Activated T-cell treated with anti-CD3 and anti-CD28 coated beads, Interleukin-2, amount 50 U/mL, for 4 hours (primary cell): ENCODE measurements at regions not wholly inside any gene's neighbourhood (a gene's known extent, or its start where the extent isn't known, plus 50 kb on each side); places are given as distances from the start of the nearest gene placed in this dataset.

ENCODE experiments used
- ATAC-seq, 2 donors: fragments of 200-7000 bp; cut with Tn5 transposase; one replicate each; pipeline ENCODE4 v1.10.0; 2021
- DNase-seq: peaks from one replicate; pipeline ENCODE4 v3.0.0-alpha.2; 2020
- H3K27me3 Mint-ChIP-seq: one replicate; pipeline ENCODE4 v1.8.0; 2021; ENCODE audit warnings: low read depth, mixed read lengths
- H3K36me3 Mint-ChIP-seq: one replicate; pipeline ENCODE4 v1.8.0; 2022; ENCODE audit warnings: mixed read lengths; ENCODE audit not compliant: insufficient read depth
- H3K4me1 Mint-ChIP-seq: one replicate; pipeline ENCODE4 v1.8.0; 2021; ENCODE audit warnings: low read depth, mixed read lengths
- H3K4me3 Mint-ChIP-seq: one replicate; pipeline ENCODE4 v1.8.0; 2021; ENCODE audit warnings: mild to moderate bottlenecking, moderate library complexity, mixed read lengths
- H3K9me3 Mint-ChIP-seq: one replicate; pipeline ENCODE4 v1.8.0; 2021; ENCODE audit warnings: mixed read lengths

DNA sequence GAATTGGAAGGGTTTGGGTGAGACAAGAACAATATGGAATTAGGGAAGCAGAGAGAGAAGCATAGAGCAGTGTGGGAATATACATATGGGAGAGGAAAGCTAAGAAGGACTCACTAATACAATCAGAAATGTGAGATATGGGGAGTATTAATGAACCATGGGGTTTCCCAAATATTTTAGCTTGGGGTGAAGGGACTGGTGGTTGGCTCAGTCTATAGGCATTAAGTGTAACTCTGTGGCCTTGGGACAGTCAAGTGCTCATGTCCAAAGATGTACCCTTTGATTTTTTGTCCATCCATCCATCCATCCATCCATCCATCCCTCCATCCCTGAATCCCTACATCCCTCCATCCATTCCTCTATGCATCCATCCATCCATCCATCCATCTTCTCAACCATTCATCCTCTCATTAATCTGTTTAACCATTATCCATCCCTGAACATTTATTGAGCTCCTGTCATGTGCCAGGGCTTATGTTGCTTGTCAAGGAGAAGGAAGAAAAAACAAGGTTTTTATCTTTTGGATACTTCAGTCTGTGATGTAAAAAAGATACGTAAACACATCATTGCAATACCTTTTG, 263.4 kb upstream of the CHD6 start:
- no peaks in the 10 kb centered on the region for H3K27me3 Mint-ChIP-seq
- H3K36me3 Mint-ChIP-seq, result no peaks in the 10 kb centered on the region
- no peak overlapping the region for H3K4me3 Mint-ChIP-seq
- DNase-seq (no peak), ATAC-seq (no peak)
- peaks cover 5% of the 10 kb centered on the region for H3K9me3 Mint-ChIP-seq
- no peaks in the 10 kb centered on the region for H3K4me1 Mint-ChIP-seq

- Mint-ChIP-seq H3K27me3 (no peaks in the 10 kb centered on the region), H3K4me3 (no peak overlapping the region), H3K36me3 (no peaks in the 10 kb centered on the region), H3K4me1 (no peaks in the 10 kb centered on the region), H3K9me3 (peaks cover 5% of the 10 kb centered on the region)
- ATAC-seq, result no peak
- no peak for DNase-seq
Measured at GRCh38 chr20:41879123-41879522, 260.9 kb upstream of the CHD6 start.

DNA sequence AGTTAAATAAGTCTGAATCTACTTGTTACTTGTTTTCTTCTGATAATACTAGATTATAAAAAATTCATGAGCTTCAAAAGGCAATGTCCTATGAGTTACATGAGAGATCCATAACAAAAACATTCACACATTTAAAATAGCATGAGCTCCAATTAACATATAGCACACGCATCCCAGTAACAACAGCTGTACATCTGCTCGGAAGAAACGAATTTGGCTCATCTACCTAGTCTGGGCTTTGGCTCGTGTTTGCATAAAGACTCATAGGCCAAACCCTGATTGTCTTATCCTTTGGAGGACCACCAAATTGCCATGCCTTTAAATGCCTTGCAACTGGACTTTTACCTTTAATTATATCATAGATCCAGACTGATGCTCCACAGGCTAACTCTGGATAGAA, 259.7 kb upstream of the CHD6 start:
- Mint-ChIP-seq H3K27me3 (no peaks in the 10 kb centered on the region), H3K9me3 (peaks cover 1% of the 10 kb centered on the region), H3K4me1 (no peaks in the 10 kb centered on the region), H3K4me3 (no peak overlapping the region), H3K36me3 (no peaks in the 10 kb centered on the region)
- DNase-seq (no peak), ATAC-seq (no peak)

- no peaks in the 10 kb centered on the region for H3K36me3 Mint-ChIP-seq
- no peak for ATAC-seq
Measured at GRCh38 chr20:41874658-41875057, 256.5 kb upstream of the CHD6 start.

DNA sequence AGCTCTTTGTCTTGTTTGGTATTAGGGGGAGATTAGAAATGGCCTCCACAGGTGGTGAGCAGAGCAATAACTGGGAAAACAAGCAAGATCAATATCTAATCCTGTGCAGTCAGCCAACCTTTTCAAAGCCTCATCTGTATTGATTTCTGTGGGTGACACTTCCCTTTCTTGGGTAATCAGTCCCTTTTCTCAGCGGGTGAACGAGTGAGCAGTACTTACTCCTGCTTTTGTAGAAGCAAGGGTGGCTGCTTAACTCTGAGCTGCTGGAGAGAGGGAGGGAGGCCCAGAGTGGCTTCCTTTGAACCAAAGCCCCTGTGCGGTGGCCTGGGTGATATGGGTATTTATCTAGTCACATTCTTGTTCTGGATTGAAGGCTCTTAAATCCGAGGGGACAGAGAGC, 254.8 kb upstream of the CHD6 start:
- Mint-ChIP-seq H3K4me3 (no peak overlapping the region), H3K27me3 (no peaks in the 10 kb centered on the region), H3K36me3 (no peaks in the 10 kb centered on the region), H3K9me3 (peaks cover 7% of the 10 kb centered on the region), H3K4me1 (no peaks in the 10 kb centered on the region)
- no peak for DNase-seq
- no peak for ATAC-seq

More at GRCh38 chr20:41874658-41875057, 256.5 kb upstream of the CHD6 start:
- no peaks in the 10 kb centered on the region for H3K27me3 Mint-ChIP-seq
- H3K4me3 Mint-ChIP-seq, result no peak overlapping the region
- no peaks in the 10 kb centered on the region for H3K4me1 Mint-ChIP-seq
- peaks cover under 1% of the 10 kb centered on the region for H3K9me3 Mint-ChIP-seq
- DNase-seq, result no peak

- ATAC-seq (no peak), DNase-seq (no peak)
- Mint-ChIP-seq H3K4me3 (no peak overlapping the region), H3K4me1 (no peaks in the 10 kb centered on the region), H3K36me3 (no peaks in the 10 kb centered on the region), H3K9me3 (peaks cover 13% of the 10 kb centered on the region), H3K27me3 (no peaks in the 10 kb centered on the region)
Measured at GRCh38 chr20:41870869-41871462, 252.8 kb upstream of the CHD6 start.

- DNase-seq (no peak), ATAC-seq (no peak)
- Mint-ChIP-seq H3K4me1 (no peaks in the 10 kb centered on the region), H3K27me3 (peaks cover 1% of the 10 kb centered on the region), H3K4me3 (no peak overlapping the region), H3K9me3 (peaks cover 13% of the 10 kb centered on the region), H3K36me3 (no peaks in the 10 kb centered on the region)
Measured at GRCh38 chr20:41869261-41869660, 251.1 kb upstream of the CHD6 start.

- H3K27me3 Mint-ChIP-seq, result peaks cover 2% of the 10 kb centered on the region
- ATAC-seq (no peak), DNase-seq (no peak)
- no peaks in the 10 kb centered on the region for H3K36me3 Mint-ChIP-seq
- peaks cover 13% of the 10 kb centered on the region for H3K9me3 Mint-ChIP-seq
- H3K4me3 Mint-ChIP-seq, result no peak overlapping the region
- H3K4me1 Mint-ChIP-seq, result no peaks in the 10 kb centered on the region
Measured at GRCh38 chr20:41865938-41866337, 247.8 kb upstream of the CHD6 start.

DNA sequence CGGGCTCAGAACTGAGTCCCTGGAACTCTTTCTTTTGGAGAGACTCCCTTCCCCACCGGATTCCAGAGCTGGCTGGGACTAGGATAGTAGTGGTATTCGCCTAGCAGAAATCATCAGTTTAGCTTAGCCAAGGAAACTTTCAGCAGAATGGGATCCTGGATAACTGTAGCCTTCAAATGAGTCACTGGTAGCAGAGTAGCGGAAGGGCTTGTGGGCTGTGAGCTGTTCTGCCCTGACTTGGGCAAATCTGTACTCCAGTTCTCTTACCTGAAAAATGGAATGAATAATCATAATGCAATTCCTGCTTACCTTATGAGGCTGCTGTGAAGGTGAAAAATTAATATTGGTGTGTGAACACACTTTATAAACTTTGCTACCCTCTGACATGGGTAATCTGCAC, 244.3 kb upstream of the CHD6 start:
- ATAC-seq, result no peak
- Mint-ChIP-seq H3K36me3 (no peaks in the 10 kb centered on the region), H3K4me1 (no peaks in the 10 kb centered on the region)

DNA sequence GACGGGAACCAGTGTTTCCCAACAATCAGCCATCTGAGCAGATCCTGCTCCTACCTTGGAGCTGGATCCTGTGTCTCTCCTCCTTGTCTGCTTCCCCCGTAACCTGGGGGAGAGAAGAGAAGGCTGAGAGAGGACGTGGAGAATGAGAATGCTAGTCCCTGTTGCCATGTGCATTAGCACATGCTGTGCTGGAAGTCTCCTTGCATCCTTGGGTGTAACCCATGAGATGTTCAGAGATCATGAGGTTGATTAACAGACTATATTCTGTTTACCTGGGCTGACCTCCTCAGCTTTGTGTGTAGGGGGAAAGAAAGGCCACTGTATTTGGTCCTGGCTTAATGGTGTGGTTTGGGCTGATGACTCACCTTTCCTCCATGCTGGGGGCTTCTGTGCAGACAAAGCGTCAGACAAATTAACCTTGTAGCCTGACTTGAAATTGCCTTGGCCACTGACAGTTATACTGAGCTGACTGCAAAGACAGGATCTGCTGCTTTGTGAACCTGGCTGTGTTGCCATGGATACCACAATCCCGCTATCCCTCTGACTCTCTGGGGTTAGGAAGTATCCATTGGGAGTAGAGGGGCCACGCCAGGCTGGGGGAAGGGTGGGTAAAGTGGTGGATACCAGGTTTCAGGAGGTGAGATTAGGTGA, 243.7 kb upstream of the CHD6 start:
- H3K9me3 Mint-ChIP-seq, result peaks cover 2% of the 10 kb centered on the region
- no peak for DNase-seq
- no peaks in the 10 kb centered on the region for H3K36me3 Mint-ChIP-seq
- no peak for ATAC-seq
- no peaks in the 10 kb centered on the region for H3K4me1 Mint-ChIP-seq
- H3K27me3 Mint-ChIP-seq, result peaks cover 2% of the 10 kb centered on the region
- no peak overlapping the region for H3K4me3 Mint-ChIP-seq

More for the DNA sequence above, 244.3 kb upstream of the CHD6 start:
- Mint-ChIP-seq H3K27me3 (peaks cover 2% of the 10 kb centered on the region), H3K9me3 (peaks cover 1% of the 10 kb centered on the region), H3K4me3 (no peak overlapping the region)
- DNase-seq, result no peak

GRCh38 chr20:41854765-41855164, 236.6 kb upstream of the CHD6 start:
- H3K36me3 Mint-ChIP-seq, result no peaks in the 10 kb centered on the region
- H3K4me3 Mint-ChIP-seq, result no peak overlapping the region
- peaks cover 3% of the 10 kb centered on the region for H3K9me3 Mint-ChIP-seq
- ATAC-seq, result no peak
- no peaks in the 10 kb centered on the region for H3K4me1 Mint-ChIP-seq
- no peak for DNase-seq
- peaks cover 2% of the 10 kb centered on the region for H3K27me3 Mint-ChIP-seq

GRCh38 chr20:41853806-41854205, 235.6 kb upstream of the CHD6 start:
- H3K4me3 Mint-ChIP-seq, result no peak overlapping the region
- H3K36me3 Mint-ChIP-seq, result no peaks in the 10 kb centered on the region
- H3K27me3 Mint-ChIP-seq, result peaks cover 2% of the 10 kb centered on the region
- DNase-seq (no peak), ATAC-seq (no peak)
- H3K9me3 Mint-ChIP-seq, result peaks cover 3% of the 10 kb centered on the region
- no peaks in the 10 kb centered on the region for H3K4me1 Mint-ChIP-seq

DNA sequence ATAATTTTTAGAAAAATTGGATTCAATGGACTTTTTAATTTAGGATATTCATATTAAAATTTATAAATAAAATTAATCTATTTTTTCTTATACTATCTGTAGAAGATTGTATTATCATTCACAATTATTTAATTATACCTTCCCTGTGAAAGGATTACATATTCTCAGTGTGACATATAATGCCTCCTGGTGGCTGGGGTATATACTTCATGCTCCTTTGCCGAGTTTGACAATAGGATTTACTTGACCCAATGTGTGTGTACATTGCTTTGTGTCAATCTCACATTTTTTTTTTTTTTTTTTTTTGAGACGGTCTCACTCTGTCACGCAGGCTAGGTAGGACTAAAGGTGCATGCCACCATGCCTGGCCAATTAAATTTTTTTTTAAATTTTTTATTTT, 230.0 kb upstream of the CHD6 start:
- ATAC-seq (no peak), DNase-seq (no peak)
- H3K36me3 Mint-ChIP-seq, result no peaks in the 10 kb centered on the region
- H3K27me3 Mint-ChIP-seq, result peaks cover 2% of the 10 kb centered on the region
- no peaks in the 10 kb centered on the region for H3K4me1 Mint-ChIP-seq
- no peaks in the 10 kb centered on the region for H3K9me3 Mint-ChIP-seq
- H3K4me3 Mint-ChIP-seq, result no peak overlapping the region

DNA sequence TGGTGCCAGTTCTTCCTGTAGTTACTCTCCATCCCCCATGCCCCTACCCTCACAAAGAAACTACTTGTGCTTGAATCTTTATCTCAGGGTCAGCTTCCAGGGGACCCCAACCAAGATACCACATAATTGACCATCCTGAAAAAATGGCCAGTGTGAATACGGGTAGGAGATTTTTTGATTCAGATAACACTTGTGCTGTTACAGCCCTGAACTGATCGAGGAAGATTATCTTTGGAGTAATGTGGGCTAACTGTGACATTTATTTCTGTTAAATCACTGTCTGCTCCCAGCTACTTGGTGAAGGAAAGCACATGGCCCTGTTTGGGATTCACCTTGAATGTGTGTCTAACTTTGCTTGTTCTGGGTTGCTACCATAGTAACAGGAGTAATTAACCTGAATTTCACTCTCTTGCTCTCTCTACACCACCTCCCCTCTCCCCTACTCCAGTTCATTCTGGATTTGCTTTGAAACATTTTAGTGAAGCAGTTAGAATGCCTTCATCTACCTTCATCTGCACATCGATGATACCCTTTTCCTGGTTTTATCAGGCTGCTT, 219.6 kb upstream of the CHD6 start:
- Mint-ChIP-seq H3K9me3 (peaks cover 7% of the 10 kb centered on the region), H3K27me3 (peaks cover 13% of the 10 kb centered on the region), H3K4me3 (no peak overlapping the region), H3K36me3 (no peaks in the 10 kb centered on the region), H3K4me1 (no peaks in the 10 kb centered on the region)
- ATAC-seq (no peak), DNase-seq (no peak)

DNA sequence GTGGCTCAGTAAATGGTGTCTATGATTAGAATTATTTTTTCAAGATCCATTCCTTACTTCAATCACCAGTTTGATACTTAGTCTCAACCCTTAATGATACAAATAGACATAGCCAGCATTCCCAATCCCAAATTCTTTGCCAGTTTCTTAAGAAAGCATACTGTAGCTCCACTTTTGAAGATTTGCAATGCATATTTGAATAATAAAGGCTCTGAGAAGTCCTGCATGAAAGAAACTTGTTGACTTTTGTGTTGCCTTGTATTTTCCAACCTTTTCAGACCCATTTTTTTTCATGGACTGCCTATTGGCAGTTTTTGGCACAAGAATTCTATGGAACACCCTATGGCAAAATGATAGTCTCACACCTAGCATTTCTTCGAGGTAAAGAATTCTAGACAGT, 215.6 kb upstream of the CHD6 start:
- no peak overlapping the region for H3K4me3 Mint-ChIP-seq

More for the DNA sequence above, 215.6 kb upstream of the CHD6 start:
- H3K9me3 Mint-ChIP-seq, result no peaks in the 10 kb centered on the region
- ATAC-seq, result no peak
- no peaks in the 10 kb centered on the region for H3K4me1 Mint-ChIP-seq
- DNase-seq, result no peak
- H3K36me3 Mint-ChIP-seq, result no peaks in the 10 kb centered on the region
- H3K27me3 Mint-ChIP-seq, result peaks cover 9% of the 10 kb centered on the region
